GM19324 (cell line): ENCODE measurements at regions not wholly inside any gene's neighbourhood (a gene's known extent, or its start where the extent isn't known, plus 50 kb on each side); places are given as distances from the start of the nearest gene placed in this dataset.

Experiments
- ATAC-seq: cut with Tn5 transposase; IDR thresholded peaks from one replicate; pipeline ENCODE4 v1.9.1; 2021; ENCODE audit warnings: mild to moderate bottlenecking, moderate library complexity; ENCODE audit not compliant: unreplicated experiment, low FRiP score

DNA sequence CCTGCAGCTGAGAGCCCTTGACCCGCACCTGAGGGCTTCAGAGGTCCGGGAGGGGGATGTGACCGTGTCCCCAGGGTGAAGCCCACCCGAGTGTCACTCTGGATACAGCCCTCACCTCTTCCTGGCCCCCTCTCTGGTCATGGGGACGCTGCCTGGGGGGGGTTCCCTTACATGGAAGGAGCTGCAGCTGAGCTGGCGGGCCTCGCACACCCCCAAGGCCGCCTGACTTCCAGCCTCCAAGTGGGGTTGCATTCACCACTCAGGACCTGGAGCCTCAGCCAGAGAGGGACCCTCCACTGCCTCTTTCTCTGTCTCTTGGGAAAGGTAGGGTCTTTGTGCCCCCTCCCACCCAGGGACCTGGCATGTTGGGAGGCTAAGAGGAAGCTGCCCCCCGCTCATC, 284.6 kb downstream of the SEC14L1 start:
- ATAC-seq: no peak

DNA sequence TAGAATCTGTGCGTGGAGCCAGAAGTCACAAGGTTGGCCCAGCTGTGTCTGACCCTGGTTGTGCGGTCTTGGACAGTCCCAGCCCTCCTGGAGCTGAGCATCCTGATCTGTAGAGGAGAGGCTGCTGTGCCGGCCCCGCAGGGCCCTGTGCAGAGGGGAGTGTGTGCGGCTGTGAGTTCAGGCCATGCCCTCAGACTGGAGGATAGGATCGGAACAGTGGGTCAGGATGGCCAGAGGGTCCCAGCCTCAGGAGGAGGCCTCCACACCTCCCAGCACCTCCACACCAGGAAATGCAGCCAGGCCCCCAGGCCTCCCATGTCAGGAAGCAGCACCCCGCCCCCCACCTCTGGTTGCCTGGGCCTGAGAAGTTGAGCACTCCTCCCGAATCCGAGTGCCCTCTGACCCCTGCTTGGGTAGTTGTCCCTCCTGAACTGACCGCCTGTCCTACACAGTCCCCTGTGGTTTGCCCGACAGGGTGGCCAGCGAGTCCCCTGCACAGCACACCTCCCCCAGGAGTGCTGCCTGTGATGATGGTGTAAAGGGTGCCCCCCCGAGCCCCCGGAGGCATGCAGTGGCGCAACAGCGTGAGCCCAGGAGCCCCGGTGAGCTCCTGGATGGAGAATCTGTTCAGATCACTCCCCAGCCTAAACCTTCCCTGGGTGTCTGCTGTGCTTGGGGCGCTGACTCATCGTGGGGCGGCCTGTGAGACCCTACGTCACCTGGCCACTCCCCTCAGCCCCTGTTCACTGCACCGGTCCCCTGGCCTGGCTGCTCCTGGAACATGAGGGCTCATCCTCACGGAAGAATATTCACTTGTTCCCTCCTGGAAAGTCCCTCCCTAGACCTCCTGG, 285.2 kb downstream of the SEC14L1 start:
- ATAC-seq: no peak

DNA sequence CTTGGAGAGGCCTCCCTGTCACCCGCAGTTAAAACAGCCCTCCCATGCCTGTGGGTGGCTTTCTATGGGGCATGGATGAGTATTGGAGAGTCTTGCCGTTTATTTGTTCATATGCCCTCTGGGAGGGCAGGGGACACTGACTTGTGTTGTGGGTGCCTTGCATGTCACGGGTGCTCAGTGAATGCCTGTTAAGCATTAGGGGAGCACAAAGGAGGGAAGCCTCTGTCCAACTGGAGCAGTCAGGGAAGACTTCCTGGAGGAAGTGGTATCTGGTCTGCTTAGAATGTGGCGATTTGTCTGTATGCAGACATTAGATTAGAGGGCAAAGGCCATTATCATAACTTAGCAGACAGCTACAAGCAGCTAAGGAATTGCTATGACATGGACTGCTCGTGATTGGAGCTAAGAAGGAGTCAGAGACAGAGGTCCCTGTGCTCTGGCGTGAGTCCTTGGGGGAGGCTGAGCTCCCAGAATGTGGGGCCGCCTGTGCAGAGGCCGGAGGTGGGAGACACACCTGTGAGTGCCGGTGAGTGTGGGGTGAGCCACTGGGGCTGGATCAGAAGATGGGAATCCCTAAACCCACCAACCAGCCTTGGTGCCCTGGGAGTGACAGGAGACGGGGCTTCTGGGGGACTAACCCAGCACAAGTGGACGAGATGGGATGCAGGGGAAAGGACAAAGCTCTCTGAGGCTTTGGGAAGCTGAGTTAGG, 286.1 kb downstream of the SEC14L1 start:
- no peak for ATAC-seq

DNA sequence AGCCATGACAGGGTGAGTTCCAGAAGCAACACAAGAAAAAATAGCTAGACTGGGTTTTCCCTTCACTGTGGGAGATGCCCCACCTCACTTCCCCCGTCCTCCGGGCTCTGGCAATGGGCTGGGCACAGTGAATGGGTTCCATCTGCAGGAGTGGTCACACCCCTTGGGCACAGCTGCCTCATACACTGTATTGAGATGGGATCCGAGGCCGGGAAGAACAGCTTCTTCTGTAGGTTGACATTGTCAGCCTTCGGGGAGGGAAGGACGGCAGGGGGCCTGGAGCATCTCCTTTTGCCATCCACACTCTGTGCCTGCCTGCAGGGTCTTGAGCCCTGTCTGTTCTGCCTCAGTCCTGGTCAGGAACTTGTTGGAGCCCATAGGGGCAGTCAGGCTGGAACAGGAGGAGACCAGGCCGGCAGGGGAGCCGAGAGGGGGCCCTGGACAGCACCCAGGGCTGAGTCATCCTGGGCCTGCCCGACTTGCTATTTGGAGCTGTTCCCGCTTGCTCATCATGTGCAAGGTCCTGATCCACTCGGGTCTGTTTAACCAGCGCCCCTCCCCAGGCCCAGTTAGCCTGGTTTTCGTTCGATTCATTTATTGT, 286.7 kb downstream of the SEC14L1 start:
- ATAC-seq: no peak

DNA sequence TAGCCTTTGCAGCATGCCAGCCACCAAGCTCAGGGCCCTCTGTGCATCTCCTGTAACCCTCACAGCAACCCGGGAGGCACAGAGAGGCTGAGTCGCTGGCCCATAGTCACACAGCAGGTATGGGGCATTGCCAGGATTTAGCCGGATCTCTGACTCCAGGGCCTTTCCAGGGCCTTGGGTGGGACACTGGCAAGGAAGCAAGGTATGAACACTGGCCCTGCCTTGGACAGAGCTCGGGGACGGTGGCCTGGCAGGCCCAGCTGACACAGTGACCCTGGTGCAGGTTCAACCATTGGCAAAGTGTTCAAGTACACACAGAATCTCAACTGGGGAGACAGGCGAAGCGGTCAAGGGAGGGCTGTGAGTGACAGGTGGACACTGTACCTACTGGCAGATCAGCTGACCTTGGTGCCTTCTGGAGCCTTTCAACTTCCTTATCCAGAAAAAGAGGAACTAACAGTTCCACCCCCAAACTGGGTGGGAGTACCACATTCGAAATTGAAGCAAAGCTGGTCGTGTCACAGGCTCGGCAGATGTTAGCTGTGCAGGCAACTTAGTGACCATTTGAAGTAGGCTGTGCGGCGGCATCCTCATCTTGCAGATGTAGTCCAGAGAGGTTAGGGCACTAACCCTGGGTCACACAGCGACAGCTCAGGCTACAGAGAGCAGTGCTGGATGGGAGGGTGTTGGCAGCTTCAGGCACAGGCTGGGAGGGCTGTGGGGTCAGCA, 287.4 kb downstream of the SEC14L1 start:
- ATAC-seq: no peak

DNA sequence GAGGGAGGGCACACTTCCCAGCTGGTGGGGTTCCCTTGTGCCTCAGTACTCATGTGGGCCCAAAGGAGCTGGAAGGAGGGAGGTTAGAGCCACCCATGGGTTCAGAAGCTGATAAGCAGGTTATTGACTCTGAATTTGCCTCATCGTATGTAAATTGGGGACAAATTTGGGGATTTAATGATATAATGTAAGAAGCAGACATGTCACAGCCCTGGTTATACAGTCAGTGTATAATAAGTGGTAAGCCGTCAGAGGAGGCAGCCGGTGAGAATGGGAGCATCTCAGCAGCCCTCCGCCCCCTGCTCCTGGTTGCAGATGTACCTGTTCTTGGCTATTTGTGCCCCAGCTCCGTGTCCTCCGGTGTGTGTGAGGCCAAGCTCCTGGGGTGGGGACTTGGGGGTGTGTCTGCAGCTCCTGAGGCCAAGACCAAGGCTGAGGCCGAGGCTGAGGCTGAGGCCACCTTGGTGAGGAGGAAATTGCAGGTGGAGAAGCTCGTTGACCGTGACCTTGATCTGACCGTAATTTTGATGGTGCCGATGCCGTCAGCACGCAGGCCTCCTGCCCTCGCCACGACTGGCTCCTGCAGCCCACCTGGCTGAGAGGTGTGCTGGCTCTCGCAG, 288.1 kb downstream of the SEC14L1 start:
- ATAC-seq: no peak

DNA sequence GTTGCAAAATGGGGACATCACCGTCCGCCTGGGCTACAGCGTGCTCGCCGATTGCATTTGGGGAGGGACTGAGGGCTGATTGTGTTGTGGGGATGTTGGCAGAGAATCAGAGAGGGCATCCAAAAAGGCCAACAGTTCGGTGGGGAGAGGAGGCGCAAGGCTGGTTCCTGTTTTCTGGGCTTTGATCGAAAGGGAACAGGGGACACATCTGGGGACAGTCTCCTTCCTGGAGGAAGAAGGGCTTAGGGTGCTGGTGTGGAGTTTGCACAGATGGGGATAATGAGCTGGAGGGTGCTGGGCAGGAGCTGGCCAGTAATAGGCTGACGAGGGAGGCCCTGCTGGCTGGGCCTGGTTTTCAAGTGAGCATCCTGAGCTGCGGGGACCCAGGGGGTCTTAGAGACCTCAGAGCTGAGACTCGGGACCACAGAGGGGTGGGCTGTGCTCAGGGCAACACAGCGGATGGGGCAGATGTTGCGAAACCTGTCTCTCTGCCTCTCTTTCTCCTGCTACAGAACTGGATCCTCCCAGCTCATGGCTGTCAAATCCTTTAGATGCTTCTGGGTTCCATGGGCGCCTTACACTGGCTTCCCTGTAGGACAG, 288.7 kb downstream of the SEC14L1 start:
- ATAC-seq: no peak

DNA sequence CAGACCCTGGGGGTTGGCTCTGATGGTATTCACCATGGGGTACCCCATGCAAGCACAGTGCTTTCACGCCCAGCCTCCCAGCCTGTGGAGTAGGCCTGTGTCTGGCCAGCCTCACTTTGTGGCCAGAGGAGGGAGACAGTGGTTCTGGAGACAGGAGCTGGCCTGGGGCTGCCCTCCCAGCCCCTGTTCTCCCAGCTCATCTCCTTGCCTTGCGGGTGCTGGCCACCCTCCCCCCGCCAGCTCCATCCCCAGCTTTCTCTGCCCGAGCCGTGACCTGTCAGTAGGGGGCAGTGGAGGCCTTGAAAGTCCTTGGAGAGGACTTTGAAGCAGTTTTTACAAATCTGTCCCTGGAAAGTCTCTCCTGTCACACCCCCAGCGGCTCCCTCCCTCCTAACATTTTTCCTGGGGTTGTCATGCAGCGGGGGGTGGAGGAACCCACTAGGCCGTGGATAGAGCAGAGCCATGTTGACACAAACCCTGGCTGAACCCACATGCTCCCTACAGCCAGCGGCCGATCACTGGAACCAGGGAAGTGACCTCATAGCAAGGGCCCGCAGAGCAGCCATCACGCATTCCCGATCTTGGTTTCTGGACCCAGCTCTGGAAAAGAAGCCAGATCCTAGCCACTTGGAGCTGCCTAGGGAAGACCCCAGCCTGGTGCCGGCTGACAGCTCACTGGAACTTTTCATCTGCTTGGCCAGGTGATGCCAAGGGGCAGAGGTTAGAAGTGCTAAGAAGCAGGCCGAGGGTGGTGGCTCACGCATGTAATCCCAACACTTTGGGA, 289.4 kb downstream of the SEC14L1 start:
- no peak for ATAC-seq

DNA sequence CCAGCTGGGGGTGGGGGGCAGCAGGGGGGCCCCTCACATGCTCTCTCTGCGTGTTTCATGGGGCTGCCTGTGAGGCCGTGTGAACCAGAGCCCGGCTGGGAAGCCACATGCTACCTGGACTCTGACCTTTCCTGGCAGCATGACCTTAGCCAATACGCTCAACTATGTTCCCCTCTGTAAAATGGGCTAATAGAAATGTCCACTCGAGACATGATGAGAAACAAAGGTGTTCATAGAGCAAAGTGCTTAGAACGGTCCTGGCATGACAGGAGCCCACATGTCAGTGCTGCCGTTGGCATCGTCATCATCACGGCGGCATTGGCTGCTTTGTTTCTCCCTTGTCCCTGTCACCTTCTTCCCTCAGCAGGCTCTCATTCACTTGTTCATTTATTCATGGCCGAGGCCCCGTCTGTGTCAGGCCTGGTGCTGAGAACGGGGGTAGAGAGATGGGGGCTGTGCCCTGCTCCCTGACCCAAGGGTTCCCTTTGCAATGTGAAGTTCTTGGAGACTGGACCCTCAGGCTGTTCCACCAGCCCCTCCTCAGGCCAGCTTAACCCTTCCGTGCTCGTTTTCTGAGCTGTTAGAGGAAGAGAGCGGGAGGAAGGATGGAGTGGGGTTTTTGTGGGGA, 291.4 kb downstream of the SEC14L1 start:
- no peak for ATAC-seq

DNA sequence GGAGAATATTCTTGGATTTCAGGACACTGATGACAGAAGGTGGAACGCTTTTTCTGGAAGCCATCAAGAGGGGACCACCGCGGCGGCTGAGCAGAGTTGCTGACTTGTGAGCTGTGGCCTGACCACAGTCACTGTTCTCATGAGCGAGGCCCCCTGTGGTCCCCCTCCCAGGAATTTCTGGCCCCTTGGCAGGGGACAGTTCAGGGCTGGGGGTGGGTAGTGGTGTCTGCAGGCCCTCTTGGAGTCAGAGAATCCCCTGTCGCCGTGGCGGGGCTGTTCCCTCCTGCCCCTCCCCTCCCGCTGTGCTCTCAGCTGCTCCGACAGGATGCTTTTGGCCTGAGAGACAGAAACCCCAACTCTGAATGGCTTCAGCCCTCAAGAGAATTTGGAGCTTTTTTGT, 292.0 kb downstream of the SEC14L1 start:
- no peak for ATAC-seq

DNA sequence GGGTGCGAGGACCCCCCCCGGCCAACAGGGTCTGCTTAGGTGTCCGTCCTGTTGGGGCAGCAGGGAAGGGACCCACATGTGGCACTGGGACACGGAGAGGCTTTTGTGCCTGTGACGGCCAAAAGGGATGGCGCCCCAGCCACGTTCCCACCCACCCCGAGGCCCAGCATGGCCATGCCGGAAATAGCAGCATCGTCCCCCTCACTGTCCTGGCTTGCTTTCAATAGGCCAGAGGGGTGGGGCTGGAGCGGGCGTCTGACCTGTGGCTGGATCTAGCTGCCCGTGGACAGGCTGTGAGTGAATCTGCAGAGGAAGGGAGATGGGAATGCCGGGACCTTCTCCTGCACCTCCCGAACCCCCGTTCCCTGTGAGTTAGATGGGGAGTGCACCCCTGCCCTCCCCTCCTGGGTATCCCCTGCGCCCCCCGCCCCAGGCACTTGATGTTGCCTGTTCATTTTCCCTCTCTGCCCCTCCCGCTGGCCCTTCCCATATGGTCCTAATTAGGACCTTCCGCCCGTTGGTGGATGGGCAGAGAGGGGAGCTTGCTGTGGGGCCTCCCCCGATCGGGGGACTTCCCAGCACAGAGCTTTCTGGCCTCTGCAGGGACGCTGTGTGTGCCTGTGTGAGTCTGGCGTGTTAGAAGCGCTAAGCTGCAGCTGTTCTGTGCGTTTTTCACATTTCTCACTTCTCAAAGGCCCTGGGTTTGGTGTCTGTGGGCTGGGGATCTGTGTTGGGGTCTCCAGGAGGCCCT, 292.8 kb downstream of the SEC14L1 start:
- ATAC-seq: no peak

DNA sequence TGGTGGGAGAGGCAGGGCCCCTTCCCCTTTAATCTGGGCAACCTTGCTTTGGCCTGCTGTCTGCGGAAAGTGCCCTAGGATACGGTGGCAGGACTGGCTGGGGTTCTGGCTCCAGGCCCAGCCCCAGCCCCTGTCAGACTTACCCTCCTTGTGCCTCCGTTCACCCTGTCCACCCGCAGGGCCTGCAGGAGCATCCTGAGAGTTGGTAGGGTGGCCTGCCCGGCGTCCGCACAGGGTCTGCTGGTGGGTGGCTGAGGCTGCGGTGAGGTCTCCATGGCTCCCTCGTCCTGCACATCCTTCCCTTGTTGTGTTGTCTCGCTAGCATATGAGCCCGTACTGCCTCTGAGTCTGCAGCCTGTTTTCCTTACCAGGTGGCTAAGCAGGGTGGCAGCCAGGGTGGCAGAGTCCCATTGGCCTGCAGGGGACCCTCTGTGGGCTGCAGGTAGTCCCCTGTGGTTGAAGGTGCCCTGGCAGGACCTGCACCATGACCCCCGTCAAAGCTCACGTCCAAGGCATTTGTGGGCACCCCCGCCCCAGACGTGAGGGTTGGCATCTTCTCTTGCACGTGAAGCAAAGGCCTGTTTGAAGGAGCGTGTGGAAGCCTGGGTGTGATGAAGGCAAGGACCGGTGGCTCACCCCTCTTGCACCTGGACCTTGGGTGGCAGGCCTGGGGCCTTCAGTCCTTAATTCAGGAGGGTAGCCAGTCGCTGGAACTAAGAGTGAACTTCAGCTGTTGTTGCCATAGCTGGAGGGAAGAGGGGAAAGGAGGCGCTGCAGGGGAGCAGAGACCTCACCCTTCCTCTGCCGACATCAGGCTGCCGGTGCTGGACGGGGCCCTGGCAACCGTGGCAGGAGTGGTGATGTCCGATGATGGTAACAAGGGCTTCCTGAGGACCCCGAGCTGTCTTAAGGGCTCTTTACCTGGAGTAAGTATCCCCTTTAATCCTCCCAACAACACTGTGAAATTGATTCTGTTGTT, 293.7 kb downstream of the SEC14L1 start:
- no peak for ATAC-seq

DNA sequence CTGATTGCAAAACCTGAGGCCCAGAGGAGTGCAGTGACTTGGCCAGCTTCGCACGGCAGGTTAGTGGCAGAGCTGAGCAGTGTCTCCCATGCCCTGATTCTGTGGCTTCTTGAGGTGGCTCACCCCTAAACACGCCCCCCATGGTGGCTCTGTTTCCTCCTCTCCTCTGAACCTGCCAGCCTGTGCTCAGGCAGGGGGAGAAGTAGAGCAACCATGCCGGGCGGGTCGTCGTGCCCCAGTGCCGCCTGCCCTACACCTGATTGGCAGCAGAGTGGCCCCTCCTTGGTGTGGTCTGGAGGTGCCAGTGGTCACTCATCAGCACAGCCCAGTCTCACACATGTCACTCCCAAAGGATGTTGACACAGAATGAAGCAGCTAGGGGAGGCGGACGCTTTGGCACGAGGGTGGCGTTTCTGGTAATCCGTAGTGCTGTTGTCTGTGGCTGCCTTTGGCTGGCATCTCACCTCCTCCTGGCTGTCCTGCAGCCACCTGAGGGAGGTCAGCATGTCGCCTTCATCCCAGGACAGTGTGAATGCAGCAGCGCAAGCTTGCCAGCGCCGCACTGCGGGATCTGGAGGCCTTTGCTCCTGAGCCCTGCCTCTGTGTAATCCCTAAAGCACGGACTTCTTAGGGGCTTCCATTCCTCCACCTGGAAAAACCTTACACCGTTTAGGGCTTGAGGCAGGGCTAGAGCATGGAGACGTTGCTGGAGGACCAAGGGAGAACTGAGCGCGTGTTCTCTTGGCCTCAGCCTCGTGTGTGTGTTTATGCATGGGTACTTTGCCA, 294.7 kb downstream of the SEC14L1 start:
- ATAC-seq: no peak

DNA sequence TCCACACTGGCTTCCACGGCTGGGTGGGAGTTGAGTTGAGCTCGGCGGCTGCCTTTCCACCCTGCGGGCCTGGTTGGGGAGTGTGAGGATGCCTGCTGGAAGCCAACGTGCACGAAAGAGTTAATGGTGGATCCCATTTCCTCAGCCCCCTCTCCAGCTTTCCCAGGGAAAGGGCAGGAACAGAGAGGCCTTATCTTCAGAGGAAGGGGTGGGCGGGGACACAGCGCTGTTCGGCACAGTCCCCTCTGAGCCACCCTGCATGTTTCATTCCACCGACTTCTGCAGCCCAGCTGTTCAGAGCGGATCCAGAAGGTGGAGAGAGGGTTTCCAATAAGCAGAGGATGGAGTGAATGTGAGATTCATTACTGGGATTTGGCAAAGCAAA, 295.3 kb downstream of the SEC14L1 start:
- no peak for ATAC-seq

DNA sequence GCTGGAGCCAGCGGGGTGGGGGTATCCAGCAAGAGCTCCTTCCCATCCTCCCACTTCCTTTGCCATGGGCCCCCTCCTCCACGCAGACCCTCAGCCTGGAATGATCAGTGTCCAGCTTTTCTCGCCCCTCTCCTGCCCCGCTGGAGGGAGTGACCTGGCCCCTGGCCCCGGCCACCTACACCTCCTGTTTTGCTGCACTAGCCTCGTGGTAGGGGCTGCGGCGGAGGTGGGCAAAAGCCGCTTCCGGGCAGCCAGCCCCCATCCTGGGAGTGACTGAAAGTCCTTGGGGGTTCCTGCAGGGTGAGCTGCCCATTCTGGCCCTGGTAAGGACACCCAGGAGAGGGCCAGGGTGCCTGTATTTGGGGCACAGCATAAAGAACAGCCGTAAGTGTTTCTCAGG, 295.7 kb downstream of the SEC14L1 start:
- no peak for ATAC-seq

DNA sequence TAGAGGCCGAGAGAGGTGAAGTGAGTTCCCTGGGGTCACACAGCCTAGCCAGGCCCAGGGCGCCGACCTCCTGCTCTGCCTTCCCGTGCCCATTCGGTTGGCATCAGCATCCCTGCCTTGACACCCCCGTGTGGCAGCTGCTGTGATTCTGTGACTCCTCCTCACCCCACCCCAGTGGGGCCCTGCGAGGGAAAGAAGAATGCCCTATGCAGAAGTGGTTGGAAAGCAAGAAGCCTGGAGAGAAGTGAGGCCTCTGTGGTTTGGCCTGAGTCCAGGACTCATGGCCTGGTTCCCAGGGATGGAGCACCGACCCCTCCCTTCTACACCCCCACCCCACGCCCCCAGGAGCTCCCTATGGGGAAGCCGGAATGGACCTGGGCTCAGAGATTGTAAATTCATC, 296.2 kb downstream of the SEC14L1 start:
- ATAC-seq: no peak
